ENCODE measurements at regions not wholly inside any gene's neighbourhood (a gene's known extent, or its start where the extent isn't known, plus 50 kb on each side); places are given as distances from the start of the nearest gene placed in this dataset.

GRCh38 chr2:150900913-150901312 lies 360.8 kb downstream of the RBM43 start:
- Mint-ChIP-seq H3K4me3 (no peak overlapping the region), H3K27ac (no peak overlapping the region), H3K36me3 (no peaks in the 10 kb centered on the region), H3K4me1 (no peaks in the 10 kb centered on the region), H3K9me3 (peaks cover 10% of the 10 kb centered on the region)
- DNase-seq (ENCODE audit: low spot score in 2 of 2) = no peak
- no peak for ATAC-seq

- H3K4me3 Mint-ChIP-seq = no peak overlapping the region
- peaks cover 5% of the 10 kb centered on the region for H3K9me3 Mint-ChIP-seq
- no peak overlapping the region for H3K27ac Mint-ChIP-seq
- H3K4me1 Mint-ChIP-seq = no peaks in the 10 kb centered on the region
- DNase-seq (ENCODE audit: low spot score in 2 of 2) = no peak
- ATAC-seq = no peak
- no peaks in the 10 kb centered on the region for H3K36me3 Mint-ChIP-seq
These were observed 365.7 kb downstream of the RBM43 start for GRCh38 chr2:150895968-150896367.

- DNase-seq (ENCODE audit: low spot score in 2 of 2) (no peak), ATAC-seq (no peak)
- Mint-ChIP-seq H3K4me3 (no peak overlapping the region), H3K36me3 (no peaks in the 10 kb centered on the region), H3K9me3 (peaks cover 4% of the 10 kb centered on the region), H3K4me1 (no peaks in the 10 kb centered on the region), H3K27ac (no peak overlapping the region)
These were observed 372.5 kb downstream of the RBM43 start for GRCh38 chr2:150889141-150889540.

- Mint-ChIP-seq H3K9me3 (peaks cover 4% of the 10 kb centered on the region), H3K36me3 (no peaks in the 10 kb centered on the region), H3K4me3 (no peak overlapping the region), H3K4me1 (no peaks in the 10 kb centered on the region), H3K27ac (no peak overlapping the region)
- ATAC-seq = no peak
- no peak for DNase-seq (ENCODE audit: low spot score in 2 of 2)
These were observed 373.3 kb downstream of the RBM43 start for GRCh38 chr2:150888337-150888736.

GRCh38 chr2:150887926-150888325 lies 373.7 kb downstream of the RBM43 start:
- Mint-ChIP-seq H3K4me1 (no peaks in the 10 kb centered on the region), H3K36me3 (no peaks in the 10 kb centered on the region), H3K4me3 (no peak overlapping the region), H3K9me3 (peaks cover 4% of the 10 kb centered on the region), H3K27ac (no peak overlapping the region)
- DNase-seq (ENCODE audit: low spot score in 2 of 2) (no peak), ATAC-seq (no peak)

- peaks cover 2% of the 10 kb centered on the region for H3K9me3 Mint-ChIP-seq
- H3K27ac Mint-ChIP-seq = no peak overlapping the region
- ATAC-seq (no peak), DNase-seq (ENCODE audit: low spot score in 2 of 2) (no peak)
- no peak overlapping the region for H3K4me3 Mint-ChIP-seq
- H3K4me1 Mint-ChIP-seq = no peaks in the 10 kb centered on the region
- H3K36me3 Mint-ChIP-seq = no peaks in the 10 kb centered on the region
These were observed 375.8 kb downstream of the RBM43 start for GRCh38 chr2:150885774-150886386.

- Mint-ChIP-seq H3K36me3 (no peaks in the 10 kb centered on the region), H3K4me3 (no peak overlapping the region), H3K4me1 (no peaks in the 10 kb centered on the region), H3K27ac (no peak overlapping the region), H3K9me3 (peaks cover 2% of the 10 kb centered on the region)
- DNase-seq (ENCODE audit: low spot score in 2 of 2) = no peak
- no peak for ATAC-seq
These were observed 376.4 kb downstream of the RBM43 start for GRCh38 chr2:150885236-150885635.

- Mint-ChIP-seq H3K9me3 (peaks cover 2% of the 10 kb centered on the region), H3K4me3 (no peak overlapping the region), H3K36me3 (no peaks in the 10 kb centered on the region), H3K4me1 (no peaks in the 10 kb centered on the region), H3K27ac (no peak overlapping the region)
- ATAC-seq = no peak
- DNase-seq (ENCODE audit: low spot score in 2 of 2) = no peak
These were observed 378.1 kb downstream of the RBM43 start for GRCh38 chr2:150883613-150883895.

- Mint-ChIP-seq H3K9me3 (peaks cover 2% of the 10 kb centered on the region), H3K36me3 (no peaks in the 10 kb centered on the region), H3K4me3 (no peak overlapping the region), H3K4me1 (no peaks in the 10 kb centered on the region), H3K27ac (no peak overlapping the region)
- DNase-seq (ENCODE audit: low spot score in 2 of 2) (no peak), ATAC-seq (no peak)
These were observed 378.7 kb downstream of the RBM43 start for GRCh38 chr2:150882751-150883612.

GRCh38 chr2:150880986-150881385 lies 380.7 kb downstream of the RBM43 start:
- Mint-ChIP-seq H3K27ac (no peak overlapping the region), H3K4me1 (no peaks in the 10 kb centered on the region), H3K36me3 (no peaks in the 10 kb centered on the region), H3K4me3 (no peak overlapping the region), H3K9me3 (peaks cover 2% of the 10 kb centered on the region)
- DNase-seq (ENCODE audit: low spot score in 2 of 2) = no peak
- no peak for ATAC-seq

GRCh38 chr2:150878356-150878755 lies 383.3 kb downstream of the RBM43 start:
- Mint-ChIP-seq H3K4me3 (no peak overlapping the region), H3K4me1 (no peaks in the 10 kb centered on the region), H3K27ac (no peak overlapping the region), H3K36me3 (no peaks in the 10 kb centered on the region), H3K9me3 (no peaks in the 10 kb centered on the region)
- ATAC-seq (no peak), DNase-seq (ENCODE audit: low spot score in 2 of 2) (no peak)

- DNase-seq (ENCODE audit: low spot score in 2 of 2) = no peak
- Mint-ChIP-seq H3K36me3 (no peaks in the 10 kb centered on the region), H3K4me3 (no peak overlapping the region), H3K4me1 (no peaks in the 10 kb centered on the region), H3K9me3 (no peaks in the 10 kb centered on the region), H3K27ac (no peak overlapping the region)
- ATAC-seq = no peak
These were observed 385.3 kb downstream of the RBM43 start for GRCh38 chr2:150876251-150876950.

GRCh38 chr2:150873396-150873772 lies 385.9 kb upstream of the RND3 start:
- Mint-ChIP-seq H3K4me3 (no peak overlapping the region), H3K4me1 (no peaks in the 10 kb centered on the region), H3K27ac (no peak overlapping the region), H3K9me3 (peaks cover 3% of the 10 kb centered on the region), H3K36me3 (no peaks in the 10 kb centered on the region)
- DNase-seq (ENCODE audit: low spot score in 2 of 2) (no peak), ATAC-seq (no peak)

GRCh38 chr2:150872756-150873395 lies 385.4 kb upstream of the RND3 start:
- Mint-ChIP-seq H3K9me3 (peaks cover 3% of the 10 kb centered on the region), H3K4me3 (no peak overlapping the region), H3K27ac (no peak overlapping the region), H3K4me1 (no peaks in the 10 kb centered on the region), H3K36me3 (no peaks in the 10 kb centered on the region)
- no peak for ATAC-seq
- DNase-seq (ENCODE audit: low spot score in 2 of 2) = no peak

- no peaks in the 10 kb centered on the region for H3K4me1 Mint-ChIP-seq
These were observed 379.0 kb upstream of the RND3 start for GRCh38 chr2:150866431-150866830.

More at GRCh38 chr2:150866431-150866830, 379.0 kb upstream of the RND3 start:
- Mint-ChIP-seq H3K27ac (no peak overlapping the region), H3K4me3 (no peak overlapping the region), H3K36me3 (no peaks in the 10 kb centered on the region), H3K9me3 (peaks cover 3% of the 10 kb centered on the region)
- no peak for ATAC-seq
- no peak for DNase-seq (ENCODE audit: low spot score in 2 of 2)
